HG03135 (cell line): ENCODE measurements at regions not wholly inside any gene's neighbourhood (a gene's known extent, or its start where the extent isn't known, plus 50 kb on each side); places are given as distances from the start of the nearest gene placed in this dataset.
"Not testable (repeated sequence)": the region's sequence is repeated elsewhere in the genome, so short reads cannot be mapped to it uniquely, and the experiment has no call there.

Source experiments
- ATAC-seq: cut with Tn5 transposase; IDR thresholded peaks from one replicate; pipeline ENCODE4 v1.9.1; 2021; ENCODE audit warnings: mild to moderate bottlenecking, moderate library complexity; ENCODE audit not compliant: unreplicated experiment

- no peak for ATAC-seq
Observed at GRCh38 chr4:19650903-19651864, 600.5 kb upstream of the SLIT2 start.

DNA sequence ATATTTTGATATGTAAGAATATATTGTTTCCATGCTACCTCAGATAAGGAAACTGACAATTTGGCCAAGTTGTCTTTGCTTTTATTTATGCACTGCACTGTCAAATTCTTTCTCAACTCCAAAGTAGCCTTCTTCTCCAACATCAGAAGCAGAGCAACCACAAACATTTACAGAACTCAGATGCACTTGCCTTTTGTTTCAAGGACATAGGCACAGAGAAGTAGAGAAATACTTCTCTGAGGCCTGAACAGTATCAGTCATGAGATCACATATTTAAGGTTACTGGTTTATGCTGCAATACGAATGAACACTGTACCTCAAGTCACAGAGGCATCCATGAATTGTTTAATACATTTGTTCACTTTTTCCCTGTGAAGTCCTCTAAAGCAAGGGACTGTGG lies 606.1 kb upstream of the SLIT2 start:
- no peak for ATAC-seq

GRCh38 chr4:19636451-19636850 lies 615.3 kb upstream of the SLIT2 start:
- ATAC-seq: no peak

DNA sequence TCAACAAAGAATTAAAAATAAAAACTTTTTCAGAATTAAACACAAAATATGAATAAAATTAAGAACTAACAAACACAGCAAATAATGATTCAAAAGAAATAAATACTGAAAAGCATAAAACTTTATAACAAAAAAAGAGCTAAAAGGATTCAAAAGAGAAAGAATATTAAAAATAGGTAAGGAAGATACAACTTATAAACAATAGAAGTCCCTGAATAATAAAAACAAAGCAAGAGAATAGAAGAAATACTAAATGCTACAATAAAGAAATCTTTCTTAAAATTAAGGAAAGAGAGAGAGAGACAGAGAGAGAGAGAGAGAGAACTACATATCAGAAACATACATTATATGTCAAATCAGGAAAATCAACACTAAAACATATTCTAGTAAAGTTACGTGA lies 619.9 kb upstream of the SLIT2 start:
- ATAC-seq: no peak

- ATAC-seq: no peak
Observed at GRCh38 chr4:19623866-19624265, 627.8 kb upstream of the SLIT2 start.

DNA sequence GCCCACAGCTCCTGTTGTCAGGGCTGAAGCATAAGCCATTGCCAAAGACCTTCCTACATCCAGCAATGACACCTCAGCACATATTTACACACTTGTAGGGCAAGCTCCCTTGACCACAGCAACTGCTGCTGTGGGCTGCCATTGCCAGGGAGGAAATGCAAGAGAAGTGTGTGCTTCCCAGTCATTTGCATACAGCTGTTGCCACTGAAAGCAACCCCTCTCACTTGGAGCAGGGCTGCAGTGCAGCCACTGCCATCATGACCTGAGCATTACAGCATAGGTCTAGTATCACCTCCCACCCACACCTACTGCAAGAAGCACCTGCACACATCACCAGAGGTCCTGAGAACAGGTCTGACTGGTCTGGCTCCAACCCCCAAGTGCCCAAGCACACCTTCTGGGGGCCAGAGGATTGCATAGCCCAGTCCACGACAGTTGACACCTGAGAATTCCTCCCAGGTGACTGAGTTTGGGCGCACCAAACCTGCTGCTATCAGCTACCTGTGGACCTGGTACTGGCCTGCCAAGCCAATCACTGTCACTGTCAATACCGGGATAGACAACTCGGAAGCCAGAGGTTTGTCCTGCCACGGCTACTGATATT lies 636.5 kb upstream of the SLIT2 start:
- no peak for ATAC-seq

GRCh38 chr4:19614171-19614570 lies 637.5 kb upstream of the SLIT2 start:
- no peak for ATAC-seq

DNA sequence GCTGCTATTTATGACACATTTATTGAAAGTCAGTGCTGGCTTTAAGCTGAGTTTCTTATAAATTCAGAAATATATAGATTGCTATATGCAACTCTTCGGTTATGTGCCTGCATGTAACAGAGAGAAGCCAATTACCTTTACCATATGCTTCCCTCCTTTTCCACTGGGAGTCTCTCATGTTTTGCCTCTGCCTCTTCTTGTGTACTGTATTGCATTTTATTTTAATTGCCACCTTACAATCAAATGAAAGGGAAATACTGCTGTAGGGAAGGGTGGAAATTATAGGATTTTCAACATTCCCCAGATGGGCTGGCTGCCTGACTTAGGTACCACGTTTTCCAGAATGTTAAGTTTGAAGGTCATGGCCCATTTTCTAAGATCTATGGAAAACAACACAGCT lies 655.4 kb upstream of the SLIT2 start:
- ATAC-seq: no peak

GRCh38 chr4:19592391-19592790 lies 659.3 kb upstream of the SLIT2 start:
- no peak for ATAC-seq

DNA sequence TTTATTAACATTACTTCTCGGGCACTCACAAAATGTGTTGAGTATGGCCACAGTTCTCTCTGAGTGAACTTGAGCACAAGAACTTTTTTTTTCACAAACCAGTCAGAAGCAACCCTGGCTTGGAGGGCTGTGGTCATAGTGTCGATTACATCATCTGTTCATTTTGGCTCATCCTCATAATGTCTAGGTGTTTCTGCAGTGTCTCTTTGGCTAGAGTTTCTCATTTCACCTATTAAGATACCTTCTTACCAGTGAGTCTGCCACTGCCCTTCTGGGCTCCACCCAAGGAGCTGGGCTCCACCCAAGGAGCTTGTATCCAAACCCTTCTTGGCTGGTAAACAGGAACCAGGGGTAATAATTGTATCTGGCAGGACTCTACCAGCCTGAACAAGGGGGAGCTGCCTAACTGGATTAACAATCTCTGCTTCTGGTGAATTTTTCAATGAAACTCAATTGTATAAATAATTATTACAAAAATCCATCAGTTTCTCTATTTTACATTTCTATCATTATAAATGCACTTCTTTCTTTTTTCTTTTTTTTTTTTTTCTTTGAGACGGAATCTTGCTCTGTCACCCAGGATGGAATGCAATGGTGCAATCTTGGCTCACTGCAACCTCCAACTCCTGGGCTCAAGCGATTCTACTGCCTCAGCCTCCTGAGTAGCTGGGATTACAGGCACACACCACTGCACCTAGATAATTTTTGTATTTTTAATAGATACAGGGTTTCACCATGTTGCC lies 667.7 kb upstream of the SLIT2 start:
- ATAC-seq: no peak

- no peak for ATAC-seq
Observed at GRCh38 chr4:19580095-19580494, 671.6 kb upstream of the SLIT2 start.

- ATAC-seq: no peak
Observed at GRCh38 chr4:19579608-19580007, 672.1 kb upstream of the SLIT2 start.

DNA sequence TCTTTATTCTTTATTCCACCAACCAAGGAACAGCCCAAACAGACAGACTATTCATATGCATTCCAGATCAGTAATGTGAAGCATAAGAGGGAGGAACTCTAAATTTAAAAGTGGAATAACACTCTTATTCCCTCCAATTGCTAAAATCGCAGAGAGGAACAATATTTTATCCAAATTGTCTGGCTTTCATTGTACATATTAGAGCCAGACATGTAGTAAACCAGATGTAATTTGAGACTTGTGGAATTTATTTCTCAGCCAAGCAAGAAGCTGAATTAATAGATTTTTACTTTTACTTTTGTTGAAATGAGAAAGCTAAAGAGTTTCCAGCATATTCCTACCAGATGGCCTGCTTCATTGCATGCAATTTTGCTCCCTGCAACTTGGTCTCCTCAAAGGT lies 674.6 kb upstream of the SLIT2 start:
- ATAC-seq: no peak

- ATAC-seq: no peak
Observed at GRCh38 chr4:19575924-19576323, 675.8 kb upstream of the SLIT2 start.

DNA sequence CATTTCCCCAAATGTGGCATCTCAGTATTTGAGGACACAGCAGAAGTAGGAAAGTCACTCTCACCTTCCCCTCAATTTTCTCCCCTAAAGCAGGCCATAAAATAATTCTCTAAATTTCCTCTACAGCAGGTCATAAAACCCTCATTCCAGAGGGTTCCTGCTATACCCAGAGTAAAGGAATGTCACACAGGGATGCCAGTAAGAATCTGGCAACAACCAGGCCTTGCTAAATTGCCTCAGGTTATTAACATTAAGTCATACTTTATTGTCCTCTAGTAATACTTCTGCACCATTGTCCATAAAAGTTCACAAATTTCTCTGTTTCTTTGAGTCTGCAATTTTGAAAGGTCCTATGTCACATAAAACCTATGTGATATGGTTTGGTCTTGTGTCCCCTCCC lies 685.7 kb upstream of the SLIT2 start:
- ATAC-seq: no peak

DNA sequence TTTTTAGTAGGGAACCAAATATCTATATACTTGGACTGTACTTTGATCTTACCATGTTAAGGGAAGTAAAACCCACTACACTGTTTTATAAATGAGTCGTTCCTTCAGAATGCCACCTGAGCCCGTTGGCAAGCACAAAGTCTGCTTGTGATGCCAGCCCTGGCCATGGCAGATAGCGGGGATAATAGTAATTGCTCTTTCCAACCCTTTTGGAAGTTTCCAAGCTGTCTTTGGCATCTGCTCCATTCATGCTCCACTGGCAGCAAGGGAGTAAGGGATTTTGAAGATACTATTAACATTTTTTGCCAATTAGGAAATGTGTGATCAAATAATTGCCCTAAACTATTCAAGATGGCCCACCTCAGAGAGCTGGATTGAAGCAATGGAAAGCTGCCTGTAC lies 689.2 kb upstream of the SLIT2 start:
- ATAC-seq: no peak

GRCh38 chr4:19557161-19557560 lies 694.5 kb upstream of the SLIT2 start:
- no peak for ATAC-seq

DNA sequence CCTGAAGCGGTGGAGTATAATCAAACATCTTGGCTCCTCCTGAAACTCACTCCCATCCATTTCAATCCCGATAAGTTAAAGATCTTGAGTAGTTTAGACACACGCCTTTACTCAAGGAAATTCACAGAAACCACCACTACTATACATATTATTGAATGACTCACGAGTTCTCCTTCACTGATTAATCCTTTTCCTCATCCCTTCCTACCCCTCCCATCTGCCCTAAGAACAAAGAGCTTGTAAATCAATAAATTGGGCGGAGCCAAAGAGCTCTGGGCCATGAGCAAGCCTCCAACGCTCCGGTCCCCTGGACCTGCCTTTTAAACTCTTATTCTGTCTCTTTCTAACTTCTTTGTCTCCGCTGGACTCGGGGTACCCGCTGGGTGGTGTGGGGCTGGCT lies 695.4 kb upstream of the SLIT2 start:
- not testable (repeated sequence) for ATAC-seq

DNA sequence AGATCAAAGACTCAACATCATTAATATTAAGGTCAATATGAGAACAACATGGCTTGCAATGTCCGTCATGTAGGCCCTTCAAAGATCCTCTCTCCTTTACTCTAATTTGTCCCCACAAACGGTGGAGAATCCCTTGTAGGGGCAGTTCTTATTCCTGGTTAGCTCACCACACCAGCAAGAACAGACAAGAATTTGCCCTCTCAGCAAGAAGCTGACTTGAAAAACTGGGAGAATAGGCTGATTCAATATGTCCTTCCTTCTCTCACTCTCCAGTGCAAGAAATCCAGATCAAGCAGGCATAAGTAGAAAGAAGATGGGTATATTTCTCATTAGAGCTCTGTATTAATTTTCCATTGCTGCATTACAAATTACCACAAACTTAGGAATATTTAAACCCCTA lies 704.2 kb upstream of the SLIT2 start:
- ATAC-seq: no peak

DNA sequence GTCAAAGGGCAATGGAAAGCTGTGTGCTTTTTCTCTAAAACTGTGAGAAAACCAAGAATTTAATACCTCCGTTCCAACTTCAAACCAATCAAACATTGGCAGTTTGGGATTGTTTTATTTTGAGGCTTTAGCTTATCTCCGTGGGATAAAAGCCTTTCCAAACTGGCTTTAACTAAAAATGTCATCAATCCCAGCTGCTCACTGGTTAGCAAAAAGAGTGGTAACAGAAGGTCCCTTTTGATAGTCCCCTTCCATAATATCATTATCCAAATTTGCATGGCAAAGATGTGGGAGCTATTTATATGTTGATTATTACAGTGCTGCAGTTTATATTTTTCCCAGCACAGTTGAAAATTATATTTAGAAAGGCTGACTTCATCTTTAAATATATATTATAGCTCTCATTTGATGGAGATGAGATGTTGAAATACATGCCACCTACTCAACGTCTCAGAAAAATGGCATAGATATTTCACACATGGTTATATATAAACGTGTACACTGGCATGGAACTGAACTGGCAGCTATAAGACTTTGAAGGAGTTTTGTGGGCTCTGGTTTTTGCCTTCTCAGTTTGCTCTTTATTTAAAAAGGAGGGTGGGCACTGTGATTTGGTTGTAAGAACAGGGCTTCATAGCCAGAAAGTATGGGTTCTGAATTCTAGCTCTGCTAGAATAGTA lies 707.1 kb upstream of the SLIT2 start:
- ATAC-seq: no peak

DNA sequence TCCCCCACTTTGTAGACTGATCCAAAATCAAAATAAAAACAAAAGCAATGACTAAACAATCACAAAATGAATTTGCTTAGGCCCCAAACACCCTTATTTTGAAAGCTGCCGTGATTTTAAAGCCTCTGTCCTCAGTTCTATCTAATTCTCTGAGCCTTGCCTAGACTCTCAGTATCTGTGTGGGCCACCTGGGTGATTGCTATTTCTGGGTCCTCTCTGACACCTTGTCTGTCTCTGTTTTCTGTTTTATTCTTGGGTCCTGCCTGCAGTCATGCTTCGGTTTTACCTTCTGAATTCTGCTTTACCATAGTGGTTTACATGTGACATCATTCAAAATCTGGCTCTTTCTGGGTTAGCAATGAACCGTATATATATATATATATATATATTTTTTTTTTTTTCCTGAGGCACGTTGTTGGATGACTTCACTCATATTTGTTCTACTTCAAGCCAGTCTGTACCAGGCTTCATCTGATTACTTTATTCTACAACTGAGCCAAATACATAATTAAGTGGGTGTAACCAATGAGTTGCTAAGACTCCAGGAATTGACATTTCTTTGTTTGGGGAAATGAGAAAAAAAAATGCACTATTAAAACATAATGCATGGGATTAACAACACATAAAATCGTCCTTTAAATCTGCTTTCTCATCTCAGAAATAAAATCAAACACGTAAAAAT lies 710.7 kb upstream of the SLIT2 start:
- ATAC-seq: no peak
